Neutrophil (primary cell): ENCODE measurements at regions not wholly inside any gene's neighbourhood (a gene's known extent, or its start where the extent isn't known, plus 50 kb on each side); places are given as distances from the start of the nearest gene placed in this dataset.

Experiments used
- H3K27ac ChIP-seq: fragments of 200-600 bp; sonication (generic); 2 replicates; pipeline ENCODE4 v1.5.1; 2016; ENCODE audit warnings: mild to moderate bottlenecking, moderate library complexity
- H3K27me3 ChIP-seq: fragments of 200-600 bp; sonication (generic); 2 replicates; pipeline ENCODE4 v1.6.0; 2016; ENCODE audit warnings: mild to moderate bottlenecking
- H3K36me3 ChIP-seq: fragments of 200-600 bp; sonication (generic); 2 replicates; pipeline ENCODE4 v1.5.1; 2017
- H3K4me1 ChIP-seq, 2 experiments: fragments of 200-600 bp in 1 of 2; sonication (generic) in 1 of 2; 1 replicate in 1 of 2; 2 replicates in 1 of 2; pipeline versions ENCODE4 v1.5.1 to v1.6.1; 2013 to 2016; ENCODE audit warnings: low read depth in 1 of 2, low read length in 1 of 2, mild to moderate bottlenecking in 1 of 2, moderate library complexity in 1 of 2; ENCODE audit not compliant: control insufficient read depth in 1 of 2, insufficient read depth in 1 of 2
- H3K4me3 ChIP-seq, 2 experiments: fragments of 200-600 bp in 1 of 2; sonication (generic) in 1 of 2; 1 replicate in 1 of 2; 2 replicates in 1 of 2; pipeline ENCODE4 v1.5.1; 2013 to 2016; ENCODE audit warnings: low read depth in 1 of 2, low read length in 1 of 2, mild to moderate bottlenecking in 1 of 2, moderate library complexity in 1 of 2
- H3K9me3 ChIP-seq: fragments of 200-600 bp; sonication (generic); 2 replicates; pipeline ENCODE4 v1.5.1; 2016
- CTCF ChIP-seq: fragments of 200-600 bp; sonication (generic); IDR thresholded peaks from 2 replicates; pipeline ENCODE4 v1.5.1; 2016; ENCODE audit warnings: antibody characterized with exemption

- H3K9me3 ChIP-seq, result no peaks in the 10 kb centered on the region
- no peaks in the 10 kb centered on the region for H3K36me3 ChIP-seq
- no peak overlapping the region for H3K27ac ChIP-seq
- no peak for TF ChIP-seq CTCF
- H3K4me1 ChIP-seq, result no peaks in the 10 kb centered on the region
- H3K27me3 ChIP-seq, result no peaks in the 10 kb centered on the region
- H3K4me3 ChIP-seq, result no peak overlapping the region
Observed at GRCh38 chr21:25496825-25497482, 110.3 kb downstream of the MRPL39 start.

- H3K27ac ChIP-seq, result no peak overlapping the region
- no peak overlapping the region for H3K4me3 ChIP-seq
- no peaks in the 10 kb centered on the region for H3K36me3 ChIP-seq
- no peak for TF ChIP-seq CTCF
- H3K9me3 ChIP-seq, result no peaks in the 10 kb centered on the region
- H3K27me3 ChIP-seq, result no peaks in the 10 kb centered on the region
- no peaks in the 10 kb centered on the region for H3K4me1 ChIP-seq
Observed at GRCh38 chr21:25494804-25495203, 112.5 kb downstream of the MRPL39 start.

- TF ChIP-seq CTCF, result no peak
- H3K4me1 ChIP-seq, result no peaks in the 10 kb centered on the region
- H3K9me3 ChIP-seq, result no peaks in the 10 kb centered on the region
- no peaks in the 10 kb centered on the region for H3K27me3 ChIP-seq
- no peak overlapping the region for H3K27ac ChIP-seq
- H3K4me3 ChIP-seq, result no peak overlapping the region
- no peaks in the 10 kb centered on the region for H3K36me3 ChIP-seq
Observed at GRCh38 chr21:25493722-25494121, 113.6 kb downstream of the MRPL39 start.

- H3K9me3 ChIP-seq, result no peaks in the 10 kb centered on the region
- no peak for TF ChIP-seq CTCF
- no peak overlapping the region for H3K27ac ChIP-seq
- H3K27me3 ChIP-seq, result no peaks in the 10 kb centered on the region
- peaks cover 0 to 4% of the 10 kb centered on the region in 2 experiments for H3K4me1 ChIP-seq
- H3K4me3 ChIP-seq, result no peak overlapping the region
- H3K36me3 ChIP-seq, result no peaks in the 10 kb centered on the region
Observed at GRCh38 chr21:25491267-25491666, 116.0 kb downstream of the MRPL39 start.

- Histone ChIP-seq H3K4me3 (no peak overlapping the region), H3K36me3 (no peaks in the 10 kb centered on the region), H3K9me3 (no peaks in the 10 kb centered on the region), H3K27ac (no peak overlapping the region), H3K4me1 (peaks cover 0 to 4% of the 10 kb centered on the region in 2 experiments), H3K27me3 (no peaks in the 10 kb centered on the region)
- no peak for TF ChIP-seq CTCF
Observed at GRCh38 chr21:25490742-25491141, 116.5 kb downstream of the MRPL39 start.

GRCh38 chr21:25489673-25490072 is 117.6 kb downstream of the MRPL39 start:
- no peaks in the 10 kb centered on the region for H3K36me3 ChIP-seq
- peaks cover 0 to 4% of the 10 kb centered on the region in 2 experiments for H3K4me1 ChIP-seq
- no peak for TF ChIP-seq CTCF
- H3K27ac ChIP-seq, result no peak overlapping the region
- no peak overlapping the region for H3K4me3 ChIP-seq
- H3K9me3 ChIP-seq, result no peaks in the 10 kb centered on the region
- no peaks in the 10 kb centered on the region for H3K27me3 ChIP-seq
